ENCODE measurements at regions not wholly inside any gene's neighbourhood (a gene's known extent, or its start where the extent isn't known, plus 50 kb on each side); places are given as distances from the start of the nearest gene placed in this dataset.

DNA sequence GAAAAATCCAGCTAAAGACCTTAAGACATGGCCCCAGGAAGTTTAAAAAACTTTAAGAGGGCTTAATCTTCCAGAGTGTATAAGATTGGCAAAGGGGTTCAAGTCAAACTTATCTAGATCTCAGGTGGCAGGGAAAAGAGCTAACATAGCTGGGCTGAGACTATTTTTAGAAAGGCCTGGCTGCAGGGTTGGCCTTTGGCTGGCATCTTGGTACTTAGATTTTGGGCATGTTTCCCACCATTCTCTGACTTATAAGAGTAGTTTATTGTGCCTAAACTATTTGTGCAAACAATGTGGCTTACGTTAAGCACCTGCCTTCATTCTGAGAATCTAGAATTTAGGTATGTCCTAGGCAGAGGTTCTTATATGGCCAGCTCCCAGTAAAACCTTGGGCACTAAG lies 214.0 kb upstream of the MIS18BP1 start:
- Mint-ChIP-seq H3K27ac (ENCODE audit: unreplicated experiment) (no peak overlapping the region), H3K27me3 (ENCODE audit: unreplicated experiment) (no peaks in the 10 kb centered on the region), H3K4me1 (ENCODE audit: low read depth, unreplicated experiment) (no peaks in the 10 kb centered on the region), H3K9me3 (ENCODE audit: low read depth, unreplicated experiment) (peaks cover 2% of the 10 kb centered on the region), H3K4me3 (ENCODE audit: low read depth, unreplicated experiment) (no peak overlapping the region), H3K36me3 (ENCODE audit: insufficient read depth, unreplicated experiment) (no peaks in the 10 kb centered on the region)
- no TSS peak for BruUV-seq (replicated peaks)
- CTCF ChIA-PET = interaction anchor here (0.6 kb wide), 1 partner anchor 524 kb away, joined by 3 read pairs; no protein-coding TSS in a partner anchor
- intact Hi-C loops (cut with micrococcal nuclease; ENCODE audit: unreplicated experiment) = no loop called here
- no peak for DNase-seq
- TF ChIP-seq, protein P1, sequence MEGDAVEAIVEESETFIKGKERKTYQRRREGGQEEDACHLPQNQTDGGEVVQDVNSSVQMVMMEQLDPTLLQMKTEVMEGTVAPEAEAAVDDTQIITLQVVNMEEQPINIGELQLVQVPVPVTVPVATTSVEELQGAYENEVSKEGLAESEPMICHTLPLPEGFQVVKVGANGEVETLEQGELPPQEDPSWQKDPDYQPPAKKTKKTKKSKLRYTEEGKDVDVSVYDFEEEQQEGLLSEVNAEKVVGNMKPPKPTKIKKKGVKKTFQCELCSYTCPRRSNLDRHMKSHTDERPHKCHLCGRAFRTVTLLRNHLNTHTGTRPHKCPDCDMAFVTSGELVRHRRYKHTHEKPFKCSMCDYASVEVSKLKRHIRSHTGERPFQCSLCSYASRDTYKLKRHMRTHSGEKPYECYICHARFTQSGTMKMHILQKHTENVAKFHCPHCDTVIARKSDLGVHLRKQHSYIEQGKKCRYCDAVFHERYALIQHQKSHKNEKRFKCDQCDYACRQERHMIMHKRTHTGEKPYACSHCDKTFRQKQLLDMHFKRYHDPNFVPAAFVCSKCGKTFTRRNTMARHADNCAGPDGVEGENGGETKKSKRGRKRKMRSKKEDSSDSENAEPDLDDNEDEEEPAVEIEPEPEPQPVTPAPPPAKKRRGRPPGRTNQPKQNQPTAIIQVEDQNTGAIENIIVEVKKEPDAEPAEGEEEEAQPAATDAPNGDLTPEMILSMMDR (IDR thresholded peaks at IDR 0.05; ENCODE audit: unreplicated experiment) = no peak

DNA sequence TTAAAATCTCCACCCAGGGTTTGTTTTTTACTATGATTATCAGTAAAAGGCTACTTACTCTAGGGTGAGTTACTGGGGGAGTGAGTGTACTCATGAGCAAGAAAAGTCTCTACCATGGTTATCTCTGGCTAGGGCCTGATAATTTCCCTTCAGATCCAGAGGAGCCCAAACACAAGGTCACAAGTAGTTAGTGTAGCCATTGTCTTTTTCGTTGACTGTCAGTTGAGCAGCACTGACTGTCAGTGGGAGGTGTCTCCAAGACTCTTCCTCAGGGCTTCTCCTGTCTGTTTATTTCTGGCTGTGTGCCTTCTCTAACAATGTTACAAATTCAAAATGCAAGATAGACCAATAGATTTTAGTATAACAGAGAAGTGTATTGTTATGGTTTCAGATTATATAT lies 181.2 kb upstream of the MIS18BP1 start:
- H3K27ac Mint-ChIP-seq (ENCODE audit: unreplicated experiment) = no peak overlapping the region
- no peaks in the 10 kb centered on the region for H3K9me3 Mint-ChIP-seq (ENCODE audit: low read depth, unreplicated experiment)
- intact Hi-C loops (cut with micrococcal nuclease; ENCODE audit: unreplicated experiment) = no loop called here
- H3K4me3 Mint-ChIP-seq (ENCODE audit: low read depth, unreplicated experiment) = no peak overlapping the region
- no peak for DNase-seq
- no TSS peak for BruUV-seq (replicated peaks)
- H3K36me3 Mint-ChIP-seq (ENCODE audit: insufficient read depth, unreplicated experiment) = no peaks in the 10 kb centered on the region
- no peaks in the 10 kb centered on the region for H3K4me1 Mint-ChIP-seq (ENCODE audit: low read depth, unreplicated experiment)
- CTCF ChIA-PET = no interaction called here
- H3K27me3 Mint-ChIP-seq (ENCODE audit: unreplicated experiment) = peaks cover 23% of the 10 kb centered on the region
- TF ChIP-seq, protein P1 (IDR thresholded peaks at IDR 0.05; ENCODE audit: unreplicated experiment) = no peak

DNA sequence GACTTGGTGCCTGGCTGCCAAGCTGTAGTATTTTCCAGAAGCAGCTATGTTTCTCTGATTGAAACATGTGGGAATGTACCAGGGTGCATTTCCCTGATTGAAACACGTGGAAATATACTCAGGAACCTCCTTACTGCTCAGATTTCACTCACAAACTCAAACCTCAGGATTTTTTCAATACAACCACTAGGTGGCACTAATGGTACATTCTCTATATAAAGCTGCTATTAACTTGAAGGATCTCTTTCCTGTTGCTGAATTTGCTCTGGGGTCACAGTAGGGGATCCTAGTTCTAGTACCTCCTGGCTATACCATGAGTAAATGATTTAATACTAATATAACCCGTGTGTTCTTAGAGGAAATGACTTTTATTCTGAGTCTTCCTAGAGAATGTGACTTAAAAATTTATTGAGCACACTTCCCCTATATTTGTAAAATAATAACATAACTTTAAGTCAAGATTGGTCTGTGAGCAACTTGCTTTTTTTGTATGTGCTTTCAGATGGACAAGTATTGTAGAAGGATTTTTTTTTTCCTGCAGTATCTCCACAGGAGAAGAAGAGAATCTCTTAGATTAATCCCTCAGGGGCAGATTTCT lies 173.8 kb upstream of the MIS18BP1 start:
- no TSS peak for BruUV-seq (replicated peaks)

DNA sequence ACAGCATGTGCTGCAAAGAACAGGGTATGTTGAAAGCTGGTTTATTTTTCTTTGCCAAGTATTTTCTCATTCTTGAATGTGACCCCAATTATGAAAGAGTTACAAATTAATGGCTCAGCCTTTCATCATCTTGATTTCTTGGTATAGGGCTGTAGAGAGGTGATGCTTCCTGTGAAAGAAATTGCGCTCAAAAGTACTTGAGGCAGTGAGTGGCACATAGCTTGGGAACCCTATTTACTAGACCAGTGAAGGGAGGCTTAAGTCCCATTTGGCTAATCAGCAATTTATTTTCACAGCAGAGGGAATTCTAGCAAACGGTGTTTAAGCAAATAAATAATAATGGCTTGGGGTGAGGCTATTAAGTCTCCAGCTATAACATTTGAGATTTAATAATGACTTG lies 153.9 kb upstream of the MIS18BP1 start:
- no peak for DNase-seq
- CTCF ChIA-PET = no interaction called here

More for the DNA sequence above, 173.8 kb upstream of the MIS18BP1 start:
- intact Hi-C loops (cut with micrococcal nuclease; ENCODE audit: unreplicated experiment) = loop anchor here (1.0 to 2.0 kb wide), 2 partner anchors 101 to 918 kb away; no protein-coding TSS in a partner anchor
- CTCF ChIA-PET = interaction anchor here (1.4 kb wide), 1 partner anchor 100 kb away, joined by 8 read pairs; no protein-coding TSS in a partner anchor
- Mint-ChIP-seq H3K27ac (ENCODE audit: unreplicated experiment) (no peak overlapping the region), H3K4me1 (ENCODE audit: low read depth, unreplicated experiment) (no peaks in the 10 kb centered on the region), H3K36me3 (ENCODE audit: insufficient read depth, unreplicated experiment) (no peaks in the 10 kb centered on the region), H3K4me3 (ENCODE audit: low read depth, unreplicated experiment) (no peak overlapping the region), H3K9me3 (ENCODE audit: low read depth, unreplicated experiment) (no peaks in the 10 kb centered on the region), H3K27me3 (ENCODE audit: unreplicated experiment) (peaks cover under 1% of the 10 kb centered on the region)
- peak; percentile 6 for DNase-seq
- TF ChIP-seq, protein P1 (IDR thresholded peaks at IDR 0.05; ENCODE audit: unreplicated experiment) = peak; percentile 59

More for the DNA sequence above, 153.9 kb upstream of the MIS18BP1 start:
- Mint-ChIP-seq H3K9me3 (ENCODE audit: low read depth, unreplicated experiment) (no peaks in the 10 kb centered on the region), H3K27me3 (ENCODE audit: unreplicated experiment) (no peaks in the 10 kb centered on the region), H3K4me3 (ENCODE audit: low read depth, unreplicated experiment) (no peak overlapping the region), H3K36me3 (ENCODE audit: insufficient read depth, unreplicated experiment) (no peaks in the 10 kb centered on the region), H3K4me1 (ENCODE audit: low read depth, unreplicated experiment) (no peaks in the 10 kb centered on the region), H3K27ac (ENCODE audit: unreplicated experiment) (no peak overlapping the region)
- BruUV-seq (replicated peaks) = no TSS peak
- intact Hi-C loops (cut with micrococcal nuclease; ENCODE audit: unreplicated experiment) = no loop called here
- TF ChIP-seq, protein P1 (IDR thresholded peaks at IDR 0.05; ENCODE audit: unreplicated experiment) = no peak

All from Calu3 (cell line).